ENCODE measurements at regions not wholly inside any gene's neighbourhood (a gene's known extent, or its start where the extent isn't known, plus 50 kb on each side); places are given as distances from the start of the nearest gene placed in this dataset.

GRCh38 chr14:99323603-99324185, 51.7 kb upstream of the BCL11B start:
- no peak overlapping the region for H3K4me3 ChIP-seq (ENCODE audit: low read depth, low read length)
- no peak for DNase-seq (ENCODE audit: low read depth)
- TF ChIP-seq CTCF (conservative IDR thresholded peaks at IDR 0.05; ENCODE audit: low read depth, low read length), result no peak

- H3K4me3 ChIP-seq (ENCODE audit: low read depth, low read length), result no peak overlapping the region
- no peak for TF ChIP-seq CTCF (conservative IDR thresholded peaks at IDR 0.05; ENCODE audit: low read depth, low read length)
- no peak for DNase-seq (ENCODE audit: low read depth)
These were observed 51.0 kb upstream of the BCL11B start for GRCh38 chr14:99322731-99323599.

- DNase-seq (ENCODE audit: low read depth), result no peak
- H3K4me3 ChIP-seq (ENCODE audit: low read depth, low read length), result no peak overlapping the region
- TF ChIP-seq CTCF (conservative IDR thresholded peaks at IDR 0.05; ENCODE audit: low read depth, low read length), result no peak
These were observed 50.1 kb upstream of the BCL11B start for GRCh38 chr14:99321955-99322730.
